Neural progenitor cell (in vitro differentiated cells): ENCODE measurements at regions not wholly inside any gene's neighbourhood (a gene's known extent, or its start where the extent isn't known, plus 50 kb on each side); places are given as distances from the start of the nearest gene placed in this dataset.

ENCODE experiments used
- CTCF ChIP-seq: fragments of 200-600 bp; sonication (generic); IDR thresholded peaks from 2 replicates; pipeline ENCODE4 v1.5.1; 2017; ENCODE audit warnings: antibody characterized with exemption, mild to moderate bottlenecking
- EZH2 ChIP-seq: fragments of 200-600 bp; sonication (generic); IDR thresholded peaks from 2 replicates; pipeline ENCODE4 v1.6.1; 2017; ENCODE audit warnings: antibody characterized with exemption, mild to moderate bottlenecking, moderate library complexity
- EZH2phosphoT487 ChIP-seq: fragments of 200-600 bp; sonication (generic); IDR thresholded peaks from 2 replicates; pipeline ENCODE4 v1.6.1; 2017; ENCODE audit warnings: antibody characterized with exemption

DNA sequence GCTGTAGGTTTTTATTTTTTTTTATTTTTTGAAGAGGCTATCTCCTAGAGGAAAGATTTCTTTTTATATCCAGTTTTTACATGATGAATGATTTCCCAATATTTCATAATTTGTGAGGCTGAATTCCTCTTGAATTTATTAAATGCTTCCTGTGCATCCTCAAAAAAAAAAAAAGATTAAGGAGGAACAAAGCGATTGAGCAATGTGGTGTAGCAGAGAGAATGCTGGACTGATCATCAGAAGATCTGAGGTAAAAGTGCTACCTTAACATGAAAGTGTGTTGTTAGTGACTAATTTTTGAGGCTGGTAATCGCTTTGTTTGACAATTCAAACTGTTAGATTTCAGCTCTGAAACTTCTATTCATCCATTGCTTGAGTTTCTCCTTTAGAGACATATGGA lies 125.1 kb downstream of the ESM1 start:
- TF ChIP-seq CTCF = no peak
- no peak for TF ChIP-seq EZH2phosphoT487
- TF ChIP-seq EZH2 = no peak
